Muscle of leg (tissue), 3 donors: ENCODE measurements at regions not wholly inside any gene's neighbourhood (a gene's known extent, or its start where the extent isn't known, plus 50 kb on each side); places are given as distances from the start of the nearest gene placed in this dataset.
A peak's percentile ranks its signal among the peaks of the same experiment; 100 is the strongest.

Experiments
- DNase-seq: peaks from one replicate; pipeline ENCODE4 v3.0.0; 2013
- H3K27ac ChIP-seq: one replicate; pipeline ENCODE4 v1.5.1; 2013; ENCODE audit warnings: mild to moderate bottlenecking, low read length, control low read depth
- H3K27me3 ChIP-seq: one replicate; pipeline ENCODE4 v1.6.1; 2013; ENCODE audit warnings: low read length; ENCODE audit not compliant: control insufficient read depth, insufficient read depth
- H3K36me3 ChIP-seq: one replicate; pipeline ENCODE4 v1.6.1; 2013; ENCODE audit warnings: low read length; ENCODE audit not compliant: control insufficient read depth, insufficient read depth
- H3K4me1 ChIP-seq: one replicate; pipeline ENCODE4 v1.6.1; 2013; ENCODE audit warnings: low read length; ENCODE audit not compliant: control insufficient read depth, insufficient read depth
- H3K4me3 ChIP-seq: one replicate; pipeline ENCODE4 v1.5.1; 2013; ENCODE audit warnings: low read length, control low read depth
- H3K9me3 ChIP-seq: replicated peaks from 2 replicates; pipeline ENCODE4 v1.6.1; 2013; ENCODE audit warnings: low read depth, low read length; ENCODE audit not compliant: control insufficient read depth
- WGBS: methylation state at CpG from one replicate; pipeline ENCODE4 v1.1.5; 2013; ENCODE audit warnings: missing lambda C conversion rate; ENCODE audit not compliant: insufficient coverage; 5-methylcytosine and 5-hydroxymethylcytosine counted together

GRCh38 chr13:107900775-107901174, 314.6 kb downstream of the LIG4 start:
- no CpG with 5 or more reads among the region's 2 CpGs for WGBS
- no peak overlapping the region for H3K4me3 ChIP-seq
- H3K9me3 ChIP-seq, result peaks cover 3% of the 10 kb centered on the region
- no peak for DNase-seq
- no peaks in the 10 kb centered on the region for H3K27me3 ChIP-seq
- H3K27ac ChIP-seq, result no peak overlapping the region
- H3K4me1 ChIP-seq, result no peaks in the 10 kb centered on the region
- H3K36me3 ChIP-seq, result no peaks in the 10 kb centered on the region

GRCh38 chr13:107886118-107886517, 329.2 kb downstream of the LIG4 start:
- no peak for DNase-seq
- no peaks in the 10 kb centered on the region for H3K4me1 ChIP-seq
- H3K9me3 ChIP-seq, result no peaks in the 10 kb centered on the region
- no peak overlapping the region for H3K4me3 ChIP-seq
- H3K36me3 ChIP-seq, result no peaks in the 10 kb centered on the region
- no peaks in the 10 kb centered on the region for H3K27me3 ChIP-seq
- no peak overlapping the region for H3K27ac ChIP-seq
- 83% methylated on average over 1 of the region's 2 CpGs for WGBS

GRCh38 chr13:107884564-107884963, 330.8 kb downstream of the LIG4 start:
- Histone ChIP-seq H3K9me3 (no peaks in the 10 kb centered on the region), H3K4me3 (no peak overlapping the region), H3K4me1 (no peaks in the 10 kb centered on the region), H3K36me3 (no peaks in the 10 kb centered on the region), H3K27ac (no peak overlapping the region), H3K27me3 (no peaks in the 10 kb centered on the region)
- DNase-seq, result no peak

GRCh38 chr13:107883561-107884175, 331.7 kb downstream of the LIG4 start:
- no peak overlapping the region for H3K4me3 ChIP-seq
- H3K9me3 ChIP-seq, result no peaks in the 10 kb centered on the region
- no peaks in the 10 kb centered on the region for H3K27me3 ChIP-seq
- no peak overlapping the region for H3K27ac ChIP-seq
- 72% methylated on average over 3 of the region's 8 CpGs for WGBS
- no peaks in the 10 kb centered on the region for H3K4me1 ChIP-seq
- no peaks in the 10 kb centered on the region for H3K36me3 ChIP-seq
- DNase-seq, result no peak

- Histone ChIP-seq H3K4me1 (no peaks in the 10 kb centered on the region), H3K27me3 (no peaks in the 10 kb centered on the region), H3K4me3 (no peak overlapping the region), H3K9me3 (no peaks in the 10 kb centered on the region), H3K36me3 (no peaks in the 10 kb centered on the region), H3K27ac (no peak overlapping the region)
- 100% methylated on average over 1 of the region's 11 CpGs for WGBS
- DNase-seq, result no peak
These were observed 332.4 kb downstream of the LIG4 start for GRCh38 chr13:107882708-107883560.

- Histone ChIP-seq H3K36me3 (no peaks in the 10 kb centered on the region), H3K4me1 (no peaks in the 10 kb centered on the region), H3K27me3 (no peaks in the 10 kb centered on the region), H3K27ac (no peak overlapping the region), H3K4me3 (no peak overlapping the region), H3K9me3 (no peaks in the 10 kb centered on the region)
- no CpG with 5 or more reads among the region's 3 CpGs for WGBS
- DNase-seq, result no peak
These were observed 334.0 kb downstream of the LIG4 start for GRCh38 chr13:107881362-107881761.

- no peaks in the 10 kb centered on the region for H3K9me3 ChIP-seq
- no peaks in the 10 kb centered on the region for H3K36me3 ChIP-seq
- H3K4me3 ChIP-seq, result no peak overlapping the region
- no peaks in the 10 kb centered on the region for H3K4me1 ChIP-seq
- DNase-seq, result no peak
- no CpG with 5 or more reads among the region's 3 CpGs for WGBS
- H3K27me3 ChIP-seq, result no peaks in the 10 kb centered on the region
- no peak overlapping the region for H3K27ac ChIP-seq
These were observed 340.9 kb downstream of the LIG4 start for GRCh38 chr13:107874456-107874855.

- H3K4me3 ChIP-seq, result no peak overlapping the region
- DNase-seq, result no peak
- H3K9me3 ChIP-seq, result no peaks in the 10 kb centered on the region
- no peaks in the 10 kb centered on the region for H3K4me1 ChIP-seq
- H3K36me3 ChIP-seq, result no peaks in the 10 kb centered on the region
- no peaks in the 10 kb centered on the region for H3K27me3 ChIP-seq
- 92% methylated on average over 2 of the region's 5 CpGs for WGBS
- H3K27ac ChIP-seq, result no peak overlapping the region
These were observed 341.4 kb downstream of the LIG4 start for GRCh38 chr13:107873926-107874325.

- no peaks in the 10 kb centered on the region for H3K9me3 ChIP-seq
- no peak overlapping the region for H3K27ac ChIP-seq
- no peaks in the 10 kb centered on the region for H3K36me3 ChIP-seq
- no peak overlapping the region for H3K4me3 ChIP-seq
- no peak for DNase-seq
- WGBS, result no CpG with 5 or more reads among the region's 4 CpGs
- H3K4me1 ChIP-seq, result peaks cover 12% of the 10 kb centered on the region
- peaks cover 32% of the 10 kb centered on the region for H3K27me3 ChIP-seq
These were observed 344.9 kb downstream of the LIG4 start for GRCh38 chr13:107870400-107870799.

GRCh38 chr13:107867701-107868661, 347.4 kb downstream of the LIG4 start:
- peak overlapping the region; percentile 36 for H3K4me3 ChIP-seq
- peak; percentile 34 for DNase-seq
- peaks cover 12% of the 10 kb centered on the region for H3K4me1 ChIP-seq
- under 1% methylated on average over 75 of the region's 81 CpGs for WGBS
- no peak overlapping the region for H3K27ac ChIP-seq
- H3K9me3 ChIP-seq, result no peaks in the 10 kb centered on the region
- H3K27me3 ChIP-seq, result peaks cover 36% of the 10 kb centered on the region
- H3K36me3 ChIP-seq, result no peaks in the 10 kb centered on the region
